ENCODE measurements at regions not wholly inside any gene's neighbourhood (a gene's known extent, or its start where the extent isn't known, plus 50 kb on each side); places are given as distances from the start of the nearest gene placed in this dataset.

GRCh38 chr12:30063435-30063945, 279.7 kb upstream of the TMTC1 start:
- TF ChIP-seq EZH2phosphoT487 (IDR thresholded peaks at IDR 0.05; ENCODE audit: insufficient read depth, low read depth): no peak
- no peak for TF ChIP-seq EZH2 (IDR thresholded peaks at IDR 0.05; ENCODE audit: insufficient read depth, poor library complexity, severe bottlenecking)
